ENCODE measurements at regions not wholly inside any gene's neighbourhood (a gene's known extent, or its start where the extent isn't known, plus 50 kb on each side); places are given as distances from the start of the nearest gene placed in this dataset.

- TF ChIP-seq TERF1 (CRISPR knock-in tag; IDR thresholded peaks at IDR 0.05), result no peak
- no peak for TF ChIP-seq TCF12 (IDR thresholded peaks at IDR 0.05)
- no peak for TF ChIP-seq TCF12 (CRISPR knock-in tag; IDR thresholded peaks at IDR 0.05)
- TF ChIP-seq, protein P1, sequence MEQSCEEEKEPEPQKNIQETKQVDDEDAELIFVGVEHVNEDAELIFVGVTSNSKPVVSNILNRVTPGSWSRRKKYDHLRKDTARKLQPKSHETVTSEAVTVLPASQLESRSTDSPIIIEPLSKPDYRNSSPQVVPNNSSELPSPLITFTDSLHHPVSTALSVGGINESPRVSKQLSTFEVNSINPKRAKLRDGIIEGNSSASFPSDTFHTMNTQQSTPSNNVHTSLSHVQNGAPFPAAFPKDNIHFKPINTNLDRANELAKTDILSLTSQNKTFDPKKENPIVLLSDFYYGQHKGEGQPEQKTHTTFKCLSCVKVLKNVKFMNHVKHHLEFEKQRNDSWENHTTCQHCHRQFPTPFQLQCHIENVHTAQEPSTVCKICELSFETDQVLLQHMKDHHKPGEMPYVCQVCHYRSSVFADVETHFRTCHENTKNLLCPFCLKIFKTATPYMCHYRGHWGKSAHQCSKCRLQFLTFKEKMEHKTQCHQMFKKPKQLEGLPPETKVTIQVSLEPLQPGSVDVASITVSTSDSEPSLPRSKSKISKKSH (CRISPR knock-in tag; IDR thresholded peaks at IDR 0.05; ENCODE audit: borderline replicate concordance), result peak; percentile 47; the same call in 1 of the 2 replicates
- peak; percentile 63 for TF ChIP-seq RAD21 (CRISPR knock-in tag; IDR thresholded peaks at IDR 0.05)
- TF ChIP-seq ZNF136 (CRISPR knock-in tag; IDR thresholded peaks at IDR 0.05; ENCODE audit: low read depth), result no peak; the same call in 1 of the 2 replicates
- peak; percentile 97 for TF ChIP-seq ZNF232 (CRISPR knock-in tag; IDR thresholded peaks at IDR 0.05; ENCODE audit: borderline replicate concordance)
- peak; percentile 12; the same call in 1 of the 2 replicates for TF ChIP-seq KDM6A (CRISPR knock-in tag; IDR thresholded peaks at IDR 0.05; ENCODE audit: low read depth)
- peak; percentile 66 for TF ChIP-seq HOMEZ (CRISPR knock-in tag; IDR thresholded peaks at IDR 0.05; ENCODE audit: low read depth)
- TF ChIP-seq ZNF788 (CRISPR knock-in tag; IDR thresholded peaks at IDR 0.05; ENCODE audit: borderline replicate concordance), result peak; percentile 98
- TF ChIP-seq ZNF891 (CRISPR knock-in tag; IDR thresholded peaks at IDR 0.05), result peak; percentile 89; the same call in 1 of the 2 replicates
- peak; percentile 88 for TF ChIP-seq GZF1 (CRISPR knock-in tag; IDR thresholded peaks at IDR 0.05)
- peak; percentile 73; the same call in 1 of the 2 replicates for TF ChIP-seq NFE2L1 (CRISPR knock-in tag; IDR thresholded peaks at IDR 0.05; ENCODE audit: borderline replicate concordance)
- peak; percentile 47; the same call in 1 of the 2 replicates for TF ChIP-seq ELF4 (CRISPR knock-in tag; IDR thresholded peaks at IDR 0.05; ENCODE audit: borderline replicate concordance)
- TF ChIP-seq ZFAT (CRISPR knock-in tag; conservative IDR thresholded peaks at IDR 0.05), result no peak
- TF ChIP-seq RERE (CRISPR knock-in tag; IDR thresholded peaks at IDR 0.05; ENCODE audit: low read depth), result no peak; the same call in 1 of the 2 replicates
- TF ChIP-seq, protein P2, sequence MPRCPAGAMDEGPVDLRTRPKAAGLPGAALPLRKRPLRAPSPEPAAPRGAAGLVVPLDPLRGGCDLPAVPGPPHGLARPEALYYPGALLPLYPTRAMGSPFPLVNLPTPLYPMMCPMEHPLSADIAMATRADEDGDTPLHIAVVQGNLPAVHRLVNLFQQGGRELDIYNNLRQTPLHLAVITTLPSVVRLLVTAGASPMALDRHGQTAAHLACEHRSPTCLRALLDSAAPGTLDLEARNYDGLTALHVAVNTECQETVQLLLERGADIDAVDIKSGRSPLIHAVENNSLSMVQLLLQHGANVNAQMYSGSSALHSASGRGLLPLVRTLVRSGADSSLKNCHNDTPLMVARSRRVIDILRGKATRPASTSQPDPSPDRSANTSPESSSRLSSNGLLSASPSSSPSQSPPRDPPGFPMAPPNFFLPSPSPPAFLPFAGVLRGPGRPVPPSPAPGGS (CRISPR knock-in tag; IDR thresholded peaks at IDR 0.05), result peak; percentile 53
Observed at GRCh38 chr20:41693136-41693979, 75.2 kb upstream of the CHD6 start (continued).
